Trophoblast cell (in vitro differentiated cells and primary cell): ENCODE measurements at regions not wholly inside any gene's neighbourhood (a gene's known extent, or its start where the extent isn't known, plus 50 kb on each side); places are given as distances from the start of the nearest gene placed in this dataset.

Experiments used
- DNase-seq, 2 donors: peaks; one replicate each; pipeline ENCODE4 v3.0.0-alpha.2; 2016
- H2AFZ ChIP-seq: 2 replicates; pipeline ENCODE4 v1.6.1; 2013; ENCODE audit warnings: low read length, moderate library complexity, mild to moderate bottlenecking; ENCODE audit not compliant: insufficient read depth, poor library complexity
- H2AK5ac ChIP-seq: 2 replicates; pipeline ENCODE4 v1.6.1; 2013; ENCODE audit warnings: mild to moderate bottlenecking, low read length
- H2BK120ac ChIP-seq: 2 replicates; pipeline ENCODE4 v1.6.1; 2013; ENCODE audit warnings: low read length, mild to moderate bottlenecking, moderate library complexity; ENCODE audit not compliant: insufficient read depth, poor library complexity
- H2BK12ac ChIP-seq: 2 replicates; pipeline ENCODE4 v1.6.1; 2013; ENCODE audit warnings: mild to moderate bottlenecking, low read length, moderate library complexity
- H2BK5ac ChIP-seq: 2 replicates; pipeline ENCODE4 v1.6.1; 2013; ENCODE audit warnings: low read length, low read depth, moderate library complexity, mild to moderate bottlenecking; ENCODE audit not compliant: poor library complexity
- H3K14ac ChIP-seq: 2 replicates; pipeline ENCODE4 v1.6.1; 2013; ENCODE audit warnings: mild to moderate bottlenecking, low read length
- H3K18ac ChIP-seq: 2 replicates; pipeline ENCODE4 v1.6.1; 2013; ENCODE audit warnings: mild to moderate bottlenecking, low read length
- H3K23ac ChIP-seq: 2 replicates; pipeline ENCODE4 v1.6.1; 2013; ENCODE audit warnings: low read length
- H3K27ac ChIP-seq: 2 replicates; pipeline ENCODE4 v1.5.1; 2013; ENCODE audit warnings: low read depth, mild to moderate bottlenecking, inconsistent platforms, low read length, moderate library complexity
- H3K27me3 ChIP-seq: 2 replicates; pipeline ENCODE4 v1.6.1; 2013; ENCODE audit warnings: inconsistent platforms, mild to moderate bottlenecking, low read length, moderate library complexity; ENCODE audit not compliant: insufficient read depth
- H3K36me3 ChIP-seq, 2 experiments: 1 replicate in 1 of 2; 2 replicates in 1 of 2; pipeline ENCODE4 v1.6.1; 2013; ENCODE audit warnings: low read length in 2 of 2, mild to moderate bottlenecking in 2 of 2, moderate library complexity in 1 of 2; ENCODE audit not compliant: insufficient read depth in 2 of 2, control insufficient read depth in 1 of 2
- H3K4ac ChIP-seq: 2 replicates; pipeline ENCODE4 v1.6.1; 2013; ENCODE audit warnings: low read depth, mild to moderate bottlenecking, low read length, moderate library complexity
- H3K4me1 ChIP-seq, 2 experiments: 1 replicate in 1 of 2; 2 replicates in 1 of 2; pipeline ENCODE4 v1.6.1; 2013; ENCODE audit warnings: low read length in 2 of 2, mild to moderate bottlenecking in 2 of 2, moderate library complexity in 1 of 2; ENCODE audit not compliant: insufficient read depth in 2 of 2, control insufficient read depth in 1 of 2
- H3K4me2 ChIP-seq: 2 replicates; pipeline ENCODE4 v1.6.1; 2013; ENCODE audit warnings: inconsistent platforms, mild to moderate bottlenecking, low read length, moderate library complexity
- H3K4me3 ChIP-seq: 2 replicates; pipeline ENCODE4 v1.5.1; 2013; ENCODE audit warnings: mild to moderate bottlenecking, low read depth, low read length, inconsistent platforms
- H3K79me1 ChIP-seq: one replicate; pipeline ENCODE4 v1.6.1; 2013; ENCODE audit warnings: low read length
- H3K79me2 ChIP-seq: 2 replicates; pipeline ENCODE4 v1.6.1; 2013; ENCODE audit warnings: low read length, mild to moderate bottlenecking; ENCODE audit not compliant: control insufficient read depth, insufficient read depth, poor library complexity
- H3K9ac ChIP-seq: 2 replicates; pipeline ENCODE4 v1.6.1; 2013; ENCODE audit warnings: mild to moderate bottlenecking, low read length
- H3K9me3 ChIP-seq: 2 replicates; pipeline ENCODE4 v1.6.1; 2013; ENCODE audit warnings: low read depth, mild to moderate bottlenecking, control low read depth, inconsistent platforms, low read length; ENCODE audit not compliant: insufficient read depth
- H4K12ac ChIP-seq: 2 replicates; pipeline ENCODE4 v1.6.1; 2013; ENCODE audit warnings: low read depth, mild to moderate bottlenecking, low read length, moderate library complexity
- H4K8ac ChIP-seq: 2 replicates; pipeline ENCODE4 v1.6.1; 2013; ENCODE audit warnings: low read depth, mild to moderate bottlenecking, low read length, moderate library complexity
- H4K91ac ChIP-seq: one replicate; pipeline ENCODE4 v1.6.1; 2013; ENCODE audit warnings: low read depth, mild to moderate bottlenecking, low read length, moderate library complexity
- WGBS: extraction: QIAGEN DNeasy Blood & Tissue Kit; methylation state at CpG from one replicate; pipeline ENCODE4 v1.1.7; 2013; ENCODE audit warnings: missing lambda C conversion rate; ENCODE audit not compliant: insufficient read length, insufficient coverage; ENCODE audit errors: extremely low coverage; 5-methylcytosine and 5-hydroxymethylcytosine counted together

GRCh38 chr16:25512041-25512440, 179.7 kb upstream of the HS3ST4 start:
- Histone ChIP-seq H3K9ac (no peak overlapping the region), H4K8ac (no peak overlapping the region), H2BK120ac (no peak overlapping the region), H3K4ac (no peak overlapping the region), H4K91ac (no peak overlapping the region), H3K27me3 (no peaks in the 10 kb centered on the region), H2BK5ac (no peak overlapping the region), H3K18ac (no peak overlapping the region), H3K14ac (no peak overlapping the region), H3K4me1 (no peaks in the 10 kb centered on the region), H3K79me2 (no peaks in the 10 kb centered on the region), H4K12ac (no peak overlapping the region), H2AK5ac (no peak overlapping the region), H2AFZ (no peak overlapping the region), H2BK12ac (no peak overlapping the region), H3K9me3 (no peaks in the 10 kb centered on the region), H3K4me2 (no peak overlapping the region), H3K79me1 (no peaks in the 10 kb centered on the region), H3K36me3 (no peaks in the 10 kb centered on the region), H3K23ac (no peak overlapping the region), H3K4me3 (no peak overlapping the region), H3K27ac (no peak overlapping the region)
- DNase-seq = no peak

- Histone ChIP-seq H2BK120ac (no peak overlapping the region), H2BK5ac (no peak overlapping the region), H4K91ac (no peak overlapping the region), H3K4ac (no peak overlapping the region), H3K23ac (no peak overlapping the region), H3K4me3 (no peak overlapping the region), H3K9ac (no peak overlapping the region), H3K4me1 (no peaks in the 10 kb centered on the region), H2AFZ (no peak overlapping the region), H2BK12ac (no peak overlapping the region), H3K4me2 (no peak overlapping the region), H4K8ac (no peak overlapping the region), H3K9me3 (no peaks in the 10 kb centered on the region), H4K12ac (no peak overlapping the region), H3K79me1 (no peaks in the 10 kb centered on the region), H3K14ac (no peak overlapping the region), H3K27me3 (no peaks in the 10 kb centered on the region), H3K79me2 (no peaks in the 10 kb centered on the region), H3K18ac (no peak overlapping the region), H3K27ac (no peak overlapping the region), H2AK5ac (no peak overlapping the region), H3K36me3 (no peaks in the 10 kb centered on the region)
- peak in 1 of 2 donors; percentile 63 for DNase-seq
- WGBS = no CpG with 5 or more reads among the region's 1 CpG
Measured at GRCh38 chr16:25509456-25509855, 182.3 kb upstream of the HS3ST4 start.

GRCh38 chr16:25501530-25502255, 190.1 kb upstream of the HS3ST4 start:
- no peaks in the 10 kb centered on the region for H3K36me3 ChIP-seq
- H3K79me1 ChIP-seq = no peaks in the 10 kb centered on the region
- no peak overlapping the region for H3K27ac ChIP-seq
- H3K18ac ChIP-seq = no peak overlapping the region
- no peak overlapping the region for H3K4ac ChIP-seq
- DNase-seq = peak in 1 of 2 donors; percentile 3
- H4K8ac ChIP-seq = no peak overlapping the region
- H2AK5ac ChIP-seq = no peak overlapping the region
- H3K4me1 ChIP-seq = no peaks in the 10 kb centered on the region
- H2BK5ac ChIP-seq = no peak overlapping the region
- H3K9ac ChIP-seq = no peak overlapping the region
- no peak overlapping the region for H2BK12ac ChIP-seq
- H4K12ac ChIP-seq = no peak overlapping the region
- no peak overlapping the region for H3K4me2 ChIP-seq
- no peak overlapping the region for H3K23ac ChIP-seq
- no peak overlapping the region for H4K91ac ChIP-seq
- no CpG with 5 or more reads among the region's 3 CpGs for WGBS
- no peak overlapping the region for H3K4me3 ChIP-seq
- no peak overlapping the region for H3K14ac ChIP-seq
- H3K9me3 ChIP-seq = no peaks in the 10 kb centered on the region
- no peak overlapping the region for H2BK120ac ChIP-seq
- no peak overlapping the region for H2AFZ ChIP-seq
- H3K79me2 ChIP-seq = no peaks in the 10 kb centered on the region
- H3K27me3 ChIP-seq = no peaks in the 10 kb centered on the region

GRCh38 chr16:25494292-25494691, 197.5 kb upstream of the HS3ST4 start:
- H3K27me3 ChIP-seq = no peaks in the 10 kb centered on the region
- H3K79me2 ChIP-seq = no peaks in the 10 kb centered on the region
- no peaks in the 10 kb centered on the region for H3K4me1 ChIP-seq
- no peak overlapping the region for H3K4me2 ChIP-seq
- H4K8ac ChIP-seq = no peak overlapping the region
- no peak overlapping the region for H3K4ac ChIP-seq
- no peak overlapping the region for H3K9ac ChIP-seq
- DNase-seq = no peak
- no peak overlapping the region for H3K18ac ChIP-seq
- H3K36me3 ChIP-seq = no peaks in the 10 kb centered on the region
- H4K91ac ChIP-seq = no peak overlapping the region
- H3K9me3 ChIP-seq = no peaks in the 10 kb centered on the region
- H3K27ac ChIP-seq = no peak overlapping the region
- no peaks in the 10 kb centered on the region for H3K79me1 ChIP-seq
- no peak overlapping the region for H2BK5ac ChIP-seq
- H2BK12ac ChIP-seq = no peak overlapping the region
- H4K12ac ChIP-seq = no peak overlapping the region
- H3K14ac ChIP-seq = no peak overlapping the region
- no peak overlapping the region for H3K4me3 ChIP-seq
- H2BK120ac ChIP-seq = no peak overlapping the region
- H2AFZ ChIP-seq = no peak overlapping the region
- H3K23ac ChIP-seq = no peak overlapping the region
- no CpG with 5 or more reads among the region's 2 CpGs for WGBS
- H2AK5ac ChIP-seq = no peak overlapping the region
